LNCaP clone FGC (cell line): ENCODE measurements at regions not wholly inside any gene's neighbourhood (a gene's known extent, or its start where the extent isn't known, plus 50 kb on each side); places are given as distances from the start of the nearest gene placed in this dataset.

Experiments used
- DNase-seq: peaks from one replicate; pipeline ENCODE4 v3.0.0-alpha.2; 2011; ENCODE audit warnings: low read depth
- H3K4me3 ChIP-seq: 2 replicates; pipeline ENCODE4 v1.5.1; 2011; ENCODE audit warnings: mild to moderate bottlenecking, low read depth, low read length, control low read depth
- CTCF ChIP-seq: IDR thresholded peaks from 2 replicates; pipeline ENCODE4 v1.5.1; 2012; ENCODE audit warnings: mild to moderate bottlenecking; ENCODE audit not compliant: control insufficient read depth, insufficient read depth; ENCODE audit errors: extremely low read depth

- DNase-seq = no peak
- no peak for TF ChIP-seq CTCF
- no peak overlapping the region for H3K4me3 ChIP-seq
Observed at GRCh38 chrX:46218373-46218772, 326.8 kb downstream of the ZNF674 start.

- H3K4me3 ChIP-seq = no peak overlapping the region
- DNase-seq = no peak
- TF ChIP-seq CTCF = no peak
Observed at GRCh38 chrX:46216406-46216805, 328.8 kb downstream of the ZNF674 start.

- no peak for TF ChIP-seq CTCF
- no peak for DNase-seq
- no peak overlapping the region for H3K4me3 ChIP-seq
Observed at GRCh38 chrX:46211079-46211478, 334.1 kb downstream of the ZNF674 start.

- DNase-seq = no peak
- no peak overlapping the region for H3K4me3 ChIP-seq
- TF ChIP-seq CTCF = no peak
Observed at GRCh38 chrX:46209768-46210167, 335.5 kb downstream of the ZNF674 start.

- no peak for DNase-seq
- H3K4me3 ChIP-seq = no peak overlapping the region
- no peak for TF ChIP-seq CTCF
Observed at GRCh38 chrX:46209037-46209436, 336.2 kb downstream of the ZNF674 start.

- no peak for TF ChIP-seq CTCF
- no peak for DNase-seq
- no peak overlapping the region for H3K4me3 ChIP-seq
Observed at GRCh38 chrX:46208225-46208854, 336.9 kb downstream of the ZNF674 start.
